ENCODE measurements at regions not wholly inside any gene's neighbourhood (a gene's known extent, or its start where the extent isn't known, plus 50 kb on each side); places are given as distances from the start of the nearest gene placed in this dataset.
"Not testable (repeated sequence)": the region's sequence is repeated elsewhere in the genome, so short reads cannot be mapped to it uniquely, and the experiment has no call there.

GRCh38 chr18:49725809-49726674 lies 87.3 kb downstream of the ACAA2 start:
- peak; percentile 81 for DNase-seq (ENCODE audit: low spot score)
- Histone ChIP-seq H3K27ac (peak overlapping the region in 1 of 2 donors; percentile 26), H3K4me3 (no peak overlapping the region)

GRCh38 chr18:49723648-49724180 lies 89.6 kb downstream of the ACAA2 start:
- no peak for DNase-seq (ENCODE audit: low spot score)
- Histone ChIP-seq H3K4me3 (no peak overlapping the region), H3K36me3 (no peaks in the 10 kb centered on the region), H3K27me3 (no peaks in the 10 kb centered on the region), H3K27ac (no peak overlapping the region), H3K4me1 (peaks cover 0 to 11% of the 10 kb centered on the region in 2 donors), H3K9me3 (no peaks in the 10 kb centered on the region)
- TF ChIP-seq CTCF (IDR thresholded peaks at IDR 0.05) = no peak

More at GRCh38 chr18:49725809-49726674, 87.3 kb downstream of the ACAA2 start:
- H3K36me3 ChIP-seq = no peaks in the 10 kb centered on the region
- peaks cover 0 to 11% of the 10 kb centered on the region in 2 donors for H3K4me1 ChIP-seq
- no peaks in the 10 kb centered on the region for H3K9me3 ChIP-seq
- no peaks in the 10 kb centered on the region for H3K27me3 ChIP-seq
- no peak for TF ChIP-seq CTCF (IDR thresholded peaks at IDR 0.05)

DNA sequence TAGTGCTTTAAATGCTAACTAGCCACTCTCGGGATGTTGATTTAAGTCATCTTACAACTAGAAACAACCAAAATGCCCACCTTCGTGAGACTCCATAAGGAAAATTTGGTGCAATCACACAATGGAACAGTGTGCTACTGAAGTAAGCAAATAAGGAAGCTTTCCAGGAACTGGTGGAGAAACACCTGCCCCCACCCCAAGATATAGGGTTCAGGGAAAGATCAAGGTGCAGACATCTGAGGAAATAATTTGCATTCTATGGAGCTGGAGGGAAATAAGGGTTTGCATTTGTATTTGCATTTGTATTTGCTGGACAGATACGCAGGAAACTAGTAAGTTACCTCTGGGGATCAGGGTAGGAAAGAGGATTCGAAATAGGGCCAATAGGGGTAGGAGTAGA lies 90.9 kb downstream of the ACAA2 start:
- DNase-seq (ENCODE audit: low spot score) = no peak
- Histone ChIP-seq H3K27ac (no peak overlapping the region), H3K9me3 (no peaks in the 10 kb centered on the region), H3K36me3 (no peaks in the 10 kb centered on the region), H3K4me3 (no peak overlapping the region), H3K4me1 (peaks cover 0 to 11% of the 10 kb centered on the region in 2 donors), H3K27me3 (no peaks in the 10 kb centered on the region)
- no peak for TF ChIP-seq CTCF (IDR thresholded peaks at IDR 0.05)

DNA sequence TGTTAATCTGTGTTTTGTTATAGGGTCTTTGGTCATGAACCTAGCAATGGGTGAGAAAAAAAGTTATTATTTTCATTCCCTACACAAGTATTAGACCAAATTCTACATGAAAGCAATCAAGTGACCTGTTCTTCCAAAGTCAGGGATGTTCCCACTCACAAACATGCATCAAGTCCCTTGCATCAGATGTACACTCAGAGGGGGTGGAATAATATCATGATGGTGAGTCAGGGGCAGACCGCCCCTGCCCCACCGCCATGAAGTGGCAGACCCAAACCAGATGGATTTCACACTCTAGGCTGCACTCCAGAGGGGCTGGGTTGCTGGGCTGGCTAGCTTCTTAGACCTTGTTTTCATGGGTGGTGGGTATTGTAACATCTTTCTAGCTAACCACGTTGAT lies 91.4 kb downstream of the ACAA2 start:
- H3K9me3 ChIP-seq = no peaks in the 10 kb centered on the region
- TF ChIP-seq CTCF (IDR thresholded peaks at IDR 0.05) = no peak
- H3K27me3 ChIP-seq = no peaks in the 10 kb centered on the region
- no peaks in the 10 kb centered on the region for H3K36me3 ChIP-seq
- H3K4me3 ChIP-seq = no peak overlapping the region
- DNase-seq (ENCODE audit: low spot score) = no peak
- H3K4me1 ChIP-seq = peaks cover 0 to 11% of the 10 kb centered on the region in 2 donors
- H3K27ac ChIP-seq = no peak overlapping the region

DNA sequence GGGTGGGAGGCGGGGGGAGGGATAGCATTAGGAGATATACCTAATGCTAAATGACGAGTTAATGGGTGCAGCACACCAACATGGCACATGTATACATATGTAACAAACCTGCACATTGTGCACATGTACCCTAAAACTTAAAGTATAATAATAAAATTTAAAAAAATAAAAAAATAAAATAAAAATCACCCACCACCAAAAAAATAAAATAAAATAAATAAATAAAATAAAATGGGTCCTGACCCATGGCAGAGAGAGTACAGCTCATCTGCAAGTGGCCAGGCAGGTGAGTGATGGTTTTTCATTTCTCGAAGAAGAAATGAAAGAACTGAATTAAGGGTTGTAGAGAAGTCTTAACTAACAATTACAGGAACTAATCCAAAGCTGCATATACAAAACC lies 92.4 kb downstream of the ACAA2 start:
- not testable (repeated sequence) for H3K27me3 ChIP-seq; H3K9me3 ChIP-seq; H3K4me3 ChIP-seq; DNase-seq (ENCODE audit: low spot score); H3K27ac ChIP-seq; H3K36me3 ChIP-seq
- peaks cover 0 to 11% of the 10 kb centered on the region in 2 donors for H3K4me1 ChIP-seq

DNA sequence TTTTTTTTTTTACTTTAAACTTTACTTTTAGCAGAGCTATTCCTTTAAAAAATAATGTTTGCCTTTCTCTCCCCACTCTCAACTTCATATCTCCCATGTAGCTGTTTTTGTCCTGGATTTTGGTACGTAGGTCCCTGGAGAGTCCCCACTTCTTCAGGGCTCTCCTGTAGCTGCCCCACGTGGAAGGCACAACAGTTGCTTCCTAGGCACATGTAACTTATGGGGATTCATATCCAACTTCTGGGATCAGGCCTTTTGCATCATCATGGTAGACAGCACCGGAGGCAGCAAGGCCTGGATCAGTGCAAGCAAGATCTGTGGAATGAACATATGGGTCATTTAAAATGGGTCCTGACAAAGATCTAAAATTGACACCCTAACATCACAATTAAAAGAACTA lies 95.7 kb downstream of the ACAA2 start:
- Histone ChIP-seq H3K4me1 (no peaks in the 10 kb centered on the region), H3K27me3 (no peaks in the 10 kb centered on the region), H3K36me3 (no peaks in the 10 kb centered on the region), H3K27ac (no peak overlapping the region), H3K9me3 (no peaks in the 10 kb centered on the region), H3K4me3 (no peak overlapping the region)
- DNase-seq (ENCODE audit: low spot score) = no peak
- TF ChIP-seq CTCF (IDR thresholded peaks at IDR 0.05) = no peak

All from right atrium auricular region (tissue), 2 donors.